OCI-LY3 (cell line): ENCODE measurements at regions not wholly inside any gene's neighbourhood (a gene's known extent, or its start where the extent isn't known, plus 50 kb on each side); places are given as distances from the start of the nearest gene placed in this dataset.

Experiments used
- CTCF ChIP-seq: fragments of 200-600, 300-600 bp; sonication (generic); IDR thresholded peaks from 2 replicates; pipeline ENCODE4 v1.5.1; 2014; ENCODE audit warnings: antibody characterized with exemption, low read length, low read depth
- EZH2phosphoT487 ChIP-seq: fragments of 200-600 bp; shearing (Covaris generic); IDR thresholded peaks from 2 replicates; pipeline ENCODE4 v1.6.1; 2018; ENCODE audit warnings: antibody characterized with exemption, mixed run types, low read depth

- TF ChIP-seq EZH2phosphoT487, result no peak
- no peak for TF ChIP-seq CTCF
Observed at GRCh38 chr5:52173133-52173532, 614.6 kb upstream of the ITGA1 start.
